Suprapubic skin (tissue), 4 donors: ENCODE measurements at regions not wholly inside any gene's neighbourhood (a gene's known extent, or its start where the extent isn't known, plus 50 kb on each side); places are given as distances from the start of the nearest gene placed in this dataset.
A peak's percentile ranks its signal among the peaks of the same experiment; 100 is the strongest.
"Not testable (repeated sequence)": the region's sequence is repeated elsewhere in the genome, so short reads cannot be mapped to it uniquely, and the experiment has no call there.

Experiments used
- DNase-seq, 2 donors: peaks; one replicate each; pipeline ENCODE4 v3.0.0-alpha.2; 2019; ENCODE audit warnings: low spot score in 2 of 2
- H3K27ac ChIP-seq: fragments of 200-600 bp; sonication (generic); one replicate; pipeline ENCODE4 v1.5.1; 2019
- H3K27me3 ChIP-seq: fragments of 200-600 bp; sonication (generic); one replicate; pipeline ENCODE4 v1.5.1; 2019
- H3K36me3 ChIP-seq: fragments of 200-600 bp; sonication (generic); one replicate; pipeline ENCODE4 v1.5.1; 2019
- H3K4me1 ChIP-seq: fragments of 200-600 bp; sonication (generic); one replicate; pipeline ENCODE4 v1.5.1; 2019
- H3K4me3 ChIP-seq: fragments of 200-600 bp; sonication (generic); one replicate; pipeline ENCODE4 v1.5.1; 2019; ENCODE audit warnings: mild to moderate bottlenecking
- H3K9me3 ChIP-seq: fragments of 200-600 bp; sonication (generic); one replicate; pipeline ENCODE4 v1.5.1; 2019
- CTCF ChIP-seq, 2 donors: fragments of 200-600 bp in 1 of 2; fragments of 450-650 bp in 1 of 2; sonication (generic) in 1 of 2; IDR thresholded peaks; one replicate each; pipeline ENCODE4 v1.5.1; 2016 to 2019; ENCODE audit warnings: antibody characterized with exemption in 2 of 2, mild to moderate bottlenecking in 1 of 2, moderate library complexity in 1 of 2
- EP300 ChIP-seq: sonication (generic); formaldehyde crosslinking; IDR thresholded peaks from one replicate; pipeline ENCODE4 v1.6.1; 2017; ENCODE audit warnings: antibody characterized with exemption
- POLR2A ChIP-seq, 2 donors: fragments of 450-650 bp; IDR thresholded peaks; one replicate each; pipeline ENCODE4 v1.6.1; 2017; ENCODE audit warnings: antibody characterized with exemption in 2 of 2, mild to moderate bottlenecking in 2 of 2, moderate library complexity in 2 of 2
- POLR2AphosphoS5 ChIP-seq, 3 donors: sonication (generic); formaldehyde crosslinking; IDR thresholded peaks; one replicate each; pipeline ENCODE4 v1.6.1; 2017; ENCODE audit warnings: antibody characterized with exemption in 3 of 3
- WGBS: methylation state at CpG from one replicate; pipeline ENCODE4 v1.1.5; 2018; 5-methylcytosine and 5-hydroxymethylcytosine counted together

GRCh38 chr5:18276939-18277338 is 642.7 kb downstream of the TAF11L14 start:
- Histone ChIP-seq H3K36me3 (no peaks in the 10 kb centered on the region), H3K27ac (no peak overlapping the region), H3K4me3 (no peak overlapping the region), H3K9me3 (no peaks in the 10 kb centered on the region), H3K27me3 (no peaks in the 10 kb centered on the region), H3K4me1 (no peaks in the 10 kb centered on the region)
- 92% methylated on average over 5 of the region's 5 CpGs for WGBS
- DNase-seq = no peak
- TF ChIP-seq EP300 (no peak), CTCF (IDR thresholded peaks at IDR 0.05) (no peak), POLR2AphosphoS5 (IDR thresholded peaks at IDR 0.05) (no peak)

DNA sequence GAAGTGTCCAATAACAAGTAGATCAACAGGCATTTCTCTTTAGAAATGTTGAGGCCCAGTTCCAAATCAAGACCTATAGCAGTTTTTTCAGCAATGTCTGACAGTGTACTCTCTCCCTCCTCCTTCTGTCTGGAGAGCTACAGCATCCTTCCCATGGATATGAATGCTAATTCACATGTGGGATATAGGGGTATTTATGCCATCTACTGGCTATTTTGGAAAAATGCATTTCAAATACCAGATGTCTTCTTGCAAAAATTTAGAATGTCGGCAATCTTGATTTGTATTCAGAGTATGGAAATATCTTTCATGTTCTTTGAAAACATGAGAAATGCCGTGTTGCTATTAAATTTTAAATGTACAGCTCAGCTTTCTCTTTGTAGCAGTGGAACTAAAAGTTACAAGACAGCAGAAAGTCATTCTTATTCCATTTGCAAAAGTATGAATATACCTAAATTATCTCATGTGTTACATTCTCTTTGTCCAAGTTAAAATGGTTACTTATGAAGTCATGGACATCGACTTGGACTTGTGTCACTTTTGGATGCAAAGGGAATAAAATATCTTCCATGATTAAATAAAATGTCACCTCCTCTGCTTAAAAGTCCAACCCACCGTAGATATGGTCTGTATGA is 647.8 kb downstream of the TAF11L14 start:
- no peak for DNase-seq
- no peak overlapping the region for H3K4me3 ChIP-seq
- WGBS = 39% methylated on average over 4 of the region's 4 CpGs
- H3K9me3 ChIP-seq = no peaks in the 10 kb centered on the region
- H3K27ac ChIP-seq = no peak overlapping the region
- TF ChIP-seq POLR2A (IDR thresholded peaks at IDR 0.05) (no peak), CTCF (IDR thresholded peaks at IDR 0.05) (peak in 1 of 2 donors; percentile 30)
- no peaks in the 10 kb centered on the region for H3K4me1 ChIP-seq
- no peaks in the 10 kb centered on the region for H3K27me3 ChIP-seq
- no peaks in the 10 kb centered on the region for H3K36me3 ChIP-seq

- no peak overlapping the region for H3K27ac ChIP-seq
- H3K4me1 ChIP-seq = no peaks in the 10 kb centered on the region
- H3K36me3 ChIP-seq = no peaks in the 10 kb centered on the region
- H3K27me3 ChIP-seq = no peaks in the 10 kb centered on the region
- no peak overlapping the region for H3K4me3 ChIP-seq
- no peak for TF ChIP-seq CTCF (IDR thresholded peaks at IDR 0.05)
- TF ChIP-seq POLR2A (IDR thresholded peaks at IDR 0.05) = no peak
- TF ChIP-seq POLR2AphosphoS5 (IDR thresholded peaks at IDR 0.05) = no peak
- TF ChIP-seq EP300 = no peak
- no peaks in the 10 kb centered on the region for H3K9me3 ChIP-seq
- DNase-seq = no peak
These were observed 651.0 kb downstream of the TAF11L14 start for GRCh38 chr5:18285257-18285656.

- Histone ChIP-seq H3K27me3 (no peaks in the 10 kb centered on the region), H3K9me3 (no peaks in the 10 kb centered on the region), H3K36me3 (no peaks in the 10 kb centered on the region), H3K4me3 (no peak overlapping the region), H3K4me1 (no peaks in the 10 kb centered on the region), H3K27ac (no peak overlapping the region)
- WGBS = 67% methylated on average over 3 of the region's 3 CpGs
- TF ChIP-seq POLR2A (IDR thresholded peaks at IDR 0.05) (no peak), EP300 (no peak), POLR2AphosphoS5 (IDR thresholded peaks at IDR 0.05) (no peak), CTCF (IDR thresholded peaks at IDR 0.05) (no peak)
- DNase-seq = no peak
These were observed 657.9 kb downstream of the TAF11L14 start for GRCh38 chr5:18292146-18292545.

- H3K4me1 ChIP-seq, H3K36me3 ChIP-seq, H3K9me3 ChIP-seq, H3K27me3 ChIP-seq, H3K27ac ChIP-seq, H3K4me3 ChIP-seq, DNase-seq: not testable (repeated sequence)
- WGBS = 90% methylated on average over 3 of the region's 3 CpGs
These were observed 661.4 kb downstream of the TAF11L14 start for GRCh38 chr5:18295696-18296095.

DNA sequence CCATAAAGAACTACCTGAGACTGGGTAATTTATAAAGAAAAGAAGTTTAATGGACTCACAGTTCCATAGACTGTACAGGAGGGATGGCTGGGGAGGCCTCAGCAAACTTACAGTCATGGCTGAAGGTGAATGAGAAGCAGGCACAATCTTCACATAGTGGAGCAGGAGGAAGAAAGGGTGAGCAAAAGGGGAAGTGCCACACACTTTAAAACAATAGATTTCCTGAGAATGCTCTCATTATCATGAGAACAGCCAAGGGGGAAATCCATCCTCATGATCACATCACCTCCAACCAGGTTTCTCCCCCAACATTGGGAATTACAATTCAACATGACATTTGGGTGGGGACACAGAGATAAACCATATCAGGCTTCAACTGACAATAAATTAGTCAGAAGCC is 664.9 kb downstream of the TAF11L14 start:
- DNase-seq = no peak
- Histone ChIP-seq H3K27me3 (no peaks in the 10 kb centered on the region), H3K9me3 (no peaks in the 10 kb centered on the region), H3K36me3 (no peaks in the 10 kb centered on the region), H3K27ac (no peak overlapping the region), H3K4me3 (no peak overlapping the region), H3K4me1 (no peaks in the 10 kb centered on the region)
- TF ChIP-seq POLR2A (IDR thresholded peaks at IDR 0.05) = no peak
- no peak for TF ChIP-seq CTCF (IDR thresholded peaks at IDR 0.05)
- no peak for TF ChIP-seq POLR2AphosphoS5 (IDR thresholded peaks at IDR 0.05)
- TF ChIP-seq EP300 = no peak
